ENCODE measurements at regions not wholly inside any gene's neighbourhood (a gene's known extent, or its start where the extent isn't known, plus 50 kb on each side); places are given as distances from the start of the nearest gene placed in this dataset.
"Not testable (repeated sequence)": the region's sequence is repeated elsewhere in the genome, so short reads cannot be mapped to it uniquely, and the experiment has no call there.

GRCh38 chr17:71635187-71635586 is 485.6 kb upstream of the SOX9 start:
- ATAC-seq (no peak), DNase-seq (no peak)
- H3K4me3 Mint-ChIP-seq, result no peak overlapping the region
- peaks cover 17% of the 10 kb centered on the region for H3K9me3 Mint-ChIP-seq
- H3K27ac Mint-ChIP-seq, result no peak overlapping the region
- H3K36me3 Mint-ChIP-seq (ENCODE audit: low read depth), result no peaks in the 10 kb centered on the region
- H3K27me3 Mint-ChIP-seq, result no peaks in the 10 kb centered on the region
- no peaks in the 10 kb centered on the region for H3K4me1 Mint-ChIP-seq

GRCh38 chr17:71636644-71637043 is 484.2 kb upstream of the SOX9 start:
- ATAC-seq (no peak), DNase-seq (no peak)
- no peak overlapping the region for H3K27ac Mint-ChIP-seq
- no peak overlapping the region for H3K4me3 Mint-ChIP-seq
- H3K9me3 Mint-ChIP-seq, result peaks cover 16% of the 10 kb centered on the region
- no peaks in the 10 kb centered on the region for H3K36me3 Mint-ChIP-seq (ENCODE audit: low read depth)
- no peaks in the 10 kb centered on the region for H3K4me1 Mint-ChIP-seq
- no peaks in the 10 kb centered on the region for H3K27me3 Mint-ChIP-seq

- DNase-seq, result no peak
- H3K27me3 Mint-ChIP-seq, result no peaks in the 10 kb centered on the region
- H3K4me3 Mint-ChIP-seq, result no peak overlapping the region
- no peak overlapping the region for H3K27ac Mint-ChIP-seq
- peaks cover 15% of the 10 kb centered on the region for H3K9me3 Mint-ChIP-seq
- no peak for ATAC-seq
- no peaks in the 10 kb centered on the region for H3K36me3 Mint-ChIP-seq (ENCODE audit: low read depth)
- no peaks in the 10 kb centered on the region for H3K4me1 Mint-ChIP-seq
Measured at GRCh38 chr17:71638668-71639067, 482.2 kb upstream of the SOX9 start.

- no peaks in the 10 kb centered on the region for H3K27me3 Mint-ChIP-seq
- no peak for ATAC-seq
Measured at GRCh38 chr17:71639865-71640264, 481.0 kb upstream of the SOX9 start.

GRCh38 chr17:71646890-71647289 is 473.9 kb upstream of the SOX9 start:
- H3K27ac Mint-ChIP-seq; H3K27me3 Mint-ChIP-seq; ATAC-seq; DNase-seq; H3K4me3 Mint-ChIP-seq; H3K36me3 Mint-ChIP-seq (ENCODE audit: low read depth); H3K4me1 Mint-ChIP-seq: not testable (repeated sequence)
- H3K9me3 Mint-ChIP-seq, result peaks cover 44% of the 10 kb centered on the region

More at GRCh38 chr17:71639865-71640264, 481.0 kb upstream of the SOX9 start:
- no peaks in the 10 kb centered on the region for H3K36me3 Mint-ChIP-seq (ENCODE audit: low read depth)
- H3K4me1 Mint-ChIP-seq, result no peaks in the 10 kb centered on the region
- no peak for DNase-seq
- H3K4me3 Mint-ChIP-seq, result no peak overlapping the region
- peaks cover 18% of the 10 kb centered on the region for H3K9me3 Mint-ChIP-seq
- H3K27ac Mint-ChIP-seq, result no peak overlapping the region

- not testable (repeated sequence) for H3K4me1 Mint-ChIP-seq; DNase-seq; ATAC-seq; H3K27me3 Mint-ChIP-seq; H3K36me3 Mint-ChIP-seq (ENCODE audit: low read depth); H3K27ac Mint-ChIP-seq; H3K4me3 Mint-ChIP-seq
- peaks cover 40% of the 10 kb centered on the region for H3K9me3 Mint-ChIP-seq
Measured at GRCh38 chr17:71648342-71648741, 472.5 kb upstream of the SOX9 start.

- H3K27me3 Mint-ChIP-seq, result no peaks in the 10 kb centered on the region
- H3K9me3 Mint-ChIP-seq, result peaks cover 34% of the 10 kb centered on the region
- H3K4me3 Mint-ChIP-seq, result no peak overlapping the region
- DNase-seq (no peak), ATAC-seq (no peak)
- no peaks in the 10 kb centered on the region for H3K4me1 Mint-ChIP-seq
- no peak overlapping the region for H3K27ac Mint-ChIP-seq
- no peaks in the 10 kb centered on the region for H3K36me3 Mint-ChIP-seq (ENCODE audit: low read depth)
Measured at GRCh38 chr17:71649941-71650350, 470.9 kb upstream of the SOX9 start.

GRCh38 chr17:71655542-71655941 is 465.3 kb upstream of the SOX9 start:
- Mint-ChIP-seq H3K4me1 (no peaks in the 10 kb centered on the region), H3K9me3 (peaks cover 24% of the 10 kb centered on the region)

GRCh38 chr17:71656964-71657858 is 463.6 kb upstream of the SOX9 start:
- DNase-seq, result no peak
- H3K27ac Mint-ChIP-seq, result no peak overlapping the region
- ATAC-seq, result no peak
- no peak overlapping the region for H3K4me3 Mint-ChIP-seq
- H3K4me1 Mint-ChIP-seq, result no peaks in the 10 kb centered on the region
- peaks cover 19% of the 10 kb centered on the region for H3K9me3 Mint-ChIP-seq
- no peaks in the 10 kb centered on the region for H3K36me3 Mint-ChIP-seq (ENCODE audit: low read depth)
- no peaks in the 10 kb centered on the region for H3K27me3 Mint-ChIP-seq

More at GRCh38 chr17:71655542-71655941, 465.3 kb upstream of the SOX9 start:
- H3K27me3 Mint-ChIP-seq, result no peaks in the 10 kb centered on the region
- no peak for ATAC-seq
- no peak overlapping the region for H3K4me3 Mint-ChIP-seq
- H3K36me3 Mint-ChIP-seq (ENCODE audit: low read depth), result no peaks in the 10 kb centered on the region
- no peak for DNase-seq
- H3K27ac Mint-ChIP-seq, result no peak overlapping the region

- H3K4me3 Mint-ChIP-seq, result no peak overlapping the region
- no peak for ATAC-seq
- H3K27ac Mint-ChIP-seq, result no peak overlapping the region
Measured at GRCh38 chr17:71658996-71659395, 461.8 kb upstream of the SOX9 start.

GRCh38 chr17:71664861-71665260 is 456.0 kb upstream of the SOX9 start:
- Mint-ChIP-seq H3K4me1 (no peaks in the 10 kb centered on the region), H3K9me3 (peaks cover 22% of the 10 kb centered on the region), H3K27me3 (no peaks in the 10 kb centered on the region), H3K27ac (no peak overlapping the region), H3K4me3 (no peak overlapping the region), H3K36me3 (ENCODE audit: low read depth) (no peaks in the 10 kb centered on the region)
- DNase-seq (no peak), ATAC-seq (no peak)

More at GRCh38 chr17:71658996-71659395, 461.8 kb upstream of the SOX9 start:
- H3K9me3 Mint-ChIP-seq, result peaks cover 27% of the 10 kb centered on the region
- H3K36me3 Mint-ChIP-seq (ENCODE audit: low read depth), result no peaks in the 10 kb centered on the region
- no peaks in the 10 kb centered on the region for H3K27me3 Mint-ChIP-seq
- no peak for DNase-seq
- no peaks in the 10 kb centered on the region for H3K4me1 Mint-ChIP-seq

GRCh38 chr17:71666047-71666446 is 454.8 kb upstream of the SOX9 start:
- ATAC-seq (no peak), DNase-seq (no peak)
- no peak overlapping the region for H3K27ac Mint-ChIP-seq
- H3K36me3 Mint-ChIP-seq (ENCODE audit: low read depth), result no peaks in the 10 kb centered on the region
- H3K4me3 Mint-ChIP-seq, result no peak overlapping the region
- no peaks in the 10 kb centered on the region for H3K27me3 Mint-ChIP-seq
- H3K4me1 Mint-ChIP-seq, result no peaks in the 10 kb centered on the region
- H3K9me3 Mint-ChIP-seq, result peaks cover 22% of the 10 kb centered on the region

- no peaks in the 10 kb centered on the region for H3K27me3 Mint-ChIP-seq
- peaks cover 23% of the 10 kb centered on the region for H3K9me3 Mint-ChIP-seq
- ATAC-seq (no peak), DNase-seq (no peak)
- H3K4me1 Mint-ChIP-seq, result no peaks in the 10 kb centered on the region
- H3K36me3 Mint-ChIP-seq (ENCODE audit: low read depth), result no peaks in the 10 kb centered on the region
- H3K4me3 Mint-ChIP-seq, result no peak overlapping the region
- no peak overlapping the region for H3K27ac Mint-ChIP-seq
Measured at GRCh38 chr17:71667661-71668060, 453.2 kb upstream of the SOX9 start.

GRCh38 chr17:71668807-71669206 is 452.0 kb upstream of the SOX9 start:
- Mint-ChIP-seq H3K4me3 (no peak overlapping the region), H3K9me3 (peaks cover 18% of the 10 kb centered on the region), H3K4me1 (no peaks in the 10 kb centered on the region), H3K36me3 (ENCODE audit: low read depth) (no peaks in the 10 kb centered on the region), H3K27ac (no peak overlapping the region), H3K27me3 (no peaks in the 10 kb centered on the region)
- no peak for DNase-seq
- ATAC-seq, result no peak

GRCh38 chr17:71677439-71677838 is 443.4 kb upstream of the SOX9 start:
- ATAC-seq, result no peak
- no peak overlapping the region for H3K27ac Mint-ChIP-seq
- H3K4me3 Mint-ChIP-seq, result no peak overlapping the region
- no peaks in the 10 kb centered on the region for H3K4me1 Mint-ChIP-seq
- no peaks in the 10 kb centered on the region for H3K36me3 Mint-ChIP-seq (ENCODE audit: low read depth)
- no peak for DNase-seq
- peaks cover 9% of the 10 kb centered on the region for H3K9me3 Mint-ChIP-seq
- no peaks in the 10 kb centered on the region for H3K27me3 Mint-ChIP-seq

Measured in activated naive CD8-positive, alpha-beta T cell treated with anti-CD3 and anti-CD28 coated beads, Interleukin-2, amount 50 U/mL, for 24 hours (primary cell).